ENCODE measurements at regions not wholly inside any gene's neighbourhood (a gene's known extent, or its start where the extent isn't known, plus 50 kb on each side); places are given as distances from the start of the nearest gene placed in this dataset.
"Not testable (repeated sequence)": the region's sequence is repeated elsewhere in the genome, so short reads cannot be mapped to it uniquely, and the experiment has no call there.

GRCh38 chr5:100983601-100984000 is 80.5 kb upstream of the ST8SIA4 start:
- not testable (repeated sequence) for DNase-seq

- DNase-seq, result no peak
Observed at GRCh38 chr5:100974082-100974481, 71.0 kb upstream of the ST8SIA4 start.

- DNase-seq, result no peak
Observed at GRCh38 chr5:100970646-100971255, 67.7 kb upstream of the ST8SIA4 start.

- DNase-seq, result no peak
Observed at GRCh38 chr5:100965291-100965690, 62.2 kb upstream of the ST8SIA4 start.
